HEK293 (cell line): ENCODE measurements at regions not wholly inside any gene's neighbourhood (a gene's known extent, or its start where the extent isn't known, plus 50 kb on each side); places are given as distances from the start of the nearest gene placed in this dataset.

Source experiments
- CTCF ChIA-PET: fragments of 350-600 bp; formaldehyde crosslinking; extraction: SDS; loops from one replicate; lab custom pipeline; 2021; ENCODE audit warnings: antibody characterized with exemption; lab: Yijun Ruan, JAX
- POLR2A ChIA-PET: fragments of 300-600 bp; formaldehyde crosslinking; extraction: SDS; loops from one replicate; lab custom pipeline; 2020; ENCODE audit warnings: antibody characterized with exemption, inconsistent platforms; lab: Yijun Ruan, JAX
- H3K27ac ChIP-seq: fragments of 200-500 bp; sonication (Bioruptor generic); 2 replicates; pipeline ENCODE4 v1.5.1; 2014; ENCODE audit warnings: low read depth, low read length, control low read depth, inconsistent platforms; ENCODE audit errors: extremely low read depth
- H3K36me3 ChIP-seq, 2 experiments: fragments of 200-500 bp in 1 of 2; sonication (Bioruptor generic) in 1 of 2; 1 replicate in 1 of 2; 2 replicates in 1 of 2; pipeline ENCODE4 v1.5.1; 2014 to 2017; ENCODE audit warnings: inconsistent platforms in 2 of 2, low read length in 2 of 2; ENCODE audit not compliant: control insufficient read depth in 2 of 2, insufficient read depth in 1 of 2
- H3K4me1 ChIP-seq: fragments of 200-500 bp; sonication (Bioruptor generic); 2 replicates; pipeline ENCODE4 v1.5.1; 2014; ENCODE audit warnings: mild to moderate bottlenecking, low read length, inconsistent platforms; ENCODE audit not compliant: control insufficient read depth, insufficient read depth
- H3K4me3 ChIP-seq: 2 replicates; pipeline ENCODE4 v1.5.1; 2011; ENCODE audit warnings: low read depth, mild to moderate bottlenecking, control low read depth, low read length, moderate library complexity
- H3K9me3 ChIP-seq: fragments of 200-500 bp; sonication (Bioruptor generic); 2 replicates; pipeline ENCODE4 v1.5.1; 2014; ENCODE audit warnings: low read depth, low read length, inconsistent platforms; ENCODE audit not compliant: control insufficient read depth, insufficient read depth
- EGR2 ChIP-seq: fragments of 450-650 bp; formaldehyde crosslinking; IDR thresholded peaks from 2 replicates; pipeline ENCODE4 v1.5.1; 2016; ENCODE audit warnings: low read depth, missing biosample characterization, missing genetic modification characterization
- FEZF1 ChIP-seq: fragments of 450-650 bp; formaldehyde crosslinking; IDR thresholded peaks from 2 replicates; pipeline ENCODE4 v1.5.1; 2016; ENCODE audit warnings: missing biosample characterization, missing genetic modification characterization
- IKZF3 ChIP-seq: fragments of 450-650 bp; IDR thresholded peaks from 2 replicates; pipeline ENCODE4 v1.5.0; 2018; ENCODE audit warnings: missing biosample characterization, mild to moderate bottlenecking, missing genetic modification characterization, moderate library complexity
- KLF7 ChIP-seq: fragments of 450-650 bp; formaldehyde crosslinking; IDR thresholded peaks from 2 replicates; pipeline ENCODE4 v1.5.1; 2016; ENCODE audit warnings: missing biosample characterization, missing genetic modification characterization, borderline replicate concordance
- PRDM1 ChIP-seq: fragments of 450-650 bp; formaldehyde crosslinking; IDR thresholded peaks from 2 replicates; pipeline ENCODE4; 2016; ENCODE audit warnings: missing biosample characterization, missing genetic modification characterization
- SCRT2 ChIP-seq: fragments of 450-650 bp; formaldehyde crosslinking; IDR thresholded peaks from 2 replicates; pipeline ENCODE4 v1.5.1; 2016; ENCODE audit warnings: missing biosample characterization, missing genetic modification characterization
- SETDB1 ChIP-seq: IDR thresholded peaks from one replicate; pipeline ENCODE4 v1.6.1; 2017; ENCODE audit warnings: mild to moderate bottlenecking, low read length, moderate library complexity, mixed read lengths; ENCODE audit not compliant: insufficient read length
- ZBTB20 ChIP-seq: fragments of 450-650 bp; formaldehyde crosslinking; IDR thresholded peaks from 2 replicates; pipeline ENCODE4 v1.5.1; 2016; ENCODE audit warnings: missing biosample characterization, missing genetic modification characterization
- ZEB2 ChIP-seq: fragments of 450-650 bp; formaldehyde crosslinking; IDR thresholded peaks from 2 replicates; pipeline ENCODE4 v1.5.1; 2016; ENCODE audit warnings: missing biosample characterization, missing genetic modification characterization
- ZFP41 ChIP-seq: fragments of 450-650 bp; formaldehyde crosslinking; IDR thresholded peaks from 2 replicates; pipeline ENCODE4 v1.5.1; 2016; ENCODE audit warnings: missing biosample characterization, missing genetic modification characterization, borderline replicate concordance
- ZIC2 ChIP-seq: fragments of 450-650 bp; formaldehyde crosslinking; IDR thresholded peaks from 2 replicates; pipeline ENCODE4 v1.5.1; 2016; ENCODE audit warnings: missing biosample characterization, missing genetic modification characterization
- ZNF10 ChIP-seq: fragments of 450-650 bp; formaldehyde crosslinking; IDR thresholded peaks from 2 replicates; pipeline ENCODE4 v1.5.1; 2017; ENCODE audit warnings: missing biosample characterization, missing genetic modification characterization
- ZNF16 ChIP-seq: fragments of 450-650 bp; formaldehyde crosslinking; IDR thresholded peaks from 2 replicates; pipeline ENCODE4 v1.5.1; 2016; ENCODE audit warnings: low read depth, missing biosample characterization, missing genetic modification characterization
- ZNF266 ChIP-seq: fragments of 450-650 bp; formaldehyde crosslinking; IDR thresholded peaks from 2 replicates; pipeline ENCODE4 v1.5.1; 2016; ENCODE audit warnings: missing biosample characterization, missing genetic modification characterization, low read depth
- ZNF280C ChIP-seq: fragments of 450-650 bp; formaldehyde crosslinking; IDR thresholded peaks from 2 replicates; pipeline ENCODE4 v1.5.1; 2016; ENCODE audit warnings: missing biosample characterization, missing genetic modification characterization
- ZNF324 ChIP-seq: fragments of 450-650 bp; formaldehyde crosslinking; IDR thresholded peaks from 2 replicates; pipeline ENCODE4 v1.5.1; 2016; ENCODE audit warnings: missing biosample characterization, missing genetic modification characterization
- ZNF391 ChIP-seq: fragments of 450-650 bp; formaldehyde crosslinking; IDR thresholded peaks from 2 replicates; pipeline ENCODE4 v1.5.1; 2016; ENCODE audit warnings: low read depth, missing biosample characterization, missing genetic modification characterization, borderline replicate concordance
- ZNF433 ChIP-seq: fragments of 450-650 bp; formaldehyde crosslinking; IDR thresholded peaks from 2 replicates; pipeline ENCODE4 v1.5.1; 2016; ENCODE audit warnings: missing biosample characterization, missing genetic modification characterization, low read depth
- ZNF529 ChIP-seq: fragments of 450-650 bp; formaldehyde crosslinking; IDR thresholded peaks from 2 replicates; pipeline ENCODE4 v1.5.1; 2017; ENCODE audit warnings: missing genetic modification characterization, missing biosample characterization; ENCODE audit not compliant: insufficient replicate concordance
- ZNF596 ChIP-seq: fragments of 450-650 bp; IDR thresholded peaks from 2 replicates; pipeline ENCODE4 v1.5.0; 2018; ENCODE audit warnings: missing biosample characterization, mild to moderate bottlenecking, missing genetic modification characterization, moderate library complexity
- TF ChIP-seq, protein P1 (sequence below): fragments of 450-650 bp; formaldehyde crosslinking; IDR thresholded peaks from 2 replicates; pipeline ENCODE4 v1.5.1; 2016; ENCODE audit warnings: missing biosample characterization, missing genetic modification characterization

DNA sequence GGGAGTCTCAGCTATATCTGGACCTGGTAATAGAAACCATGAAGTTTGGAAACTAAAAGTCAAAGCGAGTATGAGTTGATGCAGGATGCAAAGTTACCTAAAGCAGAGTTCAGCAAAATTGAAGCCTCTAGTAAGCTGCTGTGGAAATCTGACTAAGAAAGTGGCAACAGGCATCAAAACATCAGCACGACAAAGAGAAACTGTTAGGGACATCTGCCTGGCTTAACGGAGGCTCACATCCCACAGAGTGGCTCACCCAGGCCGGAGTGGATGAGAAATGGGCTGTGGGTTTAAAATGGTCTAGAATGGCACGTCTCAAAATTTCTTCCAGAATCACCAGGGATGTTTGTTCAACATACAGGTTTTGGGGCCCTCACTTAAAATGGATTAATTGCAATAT is 164.1 kb upstream of the NPY start:
- H3K27ac ChIP-seq = no peak overlapping the region
- no peaks in the 10 kb centered on the region for H3K4me1 ChIP-seq
- H3K4me3 ChIP-seq = no peak overlapping the region
- POLR2A ChIA-PET = interaction anchor here (0.6 kb wide), 1 partner anchor 1341 kb away, joined by 3 read pairs; no protein-coding TSS in a partner anchor
- peak; percentile 64 for TF ChIP-seq ZBTB20 (tag by site-specific recombination)
- TF ChIP-seq ZNF596 (tag by site-specific recombination) = no peak
- H3K36me3 ChIP-seq = no peaks in the 10 kb centered on the region
- no peaks in the 10 kb centered on the region for H3K9me3 ChIP-seq
- CTCF ChIA-PET = no interaction called here

DNA sequence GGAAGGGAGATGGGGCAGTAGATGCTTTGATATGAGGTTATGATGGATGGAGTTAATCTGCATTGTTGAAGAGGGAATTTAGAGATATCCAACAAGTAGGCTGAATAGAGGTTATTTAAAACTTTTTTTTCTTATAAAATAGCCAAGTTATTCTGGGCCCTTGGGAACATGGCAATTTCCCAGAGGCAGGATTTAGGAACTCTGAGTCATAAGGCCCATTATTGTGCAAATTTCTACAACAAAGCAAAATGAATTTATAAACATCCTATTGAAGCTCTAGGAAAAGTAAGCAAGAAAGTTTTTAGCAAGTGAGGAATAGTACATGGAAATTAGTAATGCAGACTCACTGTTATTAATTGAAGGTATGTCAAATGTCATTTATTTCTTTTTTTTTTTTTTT is 160.9 kb upstream of the NPY start:
- no peaks in the 10 kb centered on the region for H3K36me3 ChIP-seq
- ChIA-PET POLR2A (interaction anchor here (0.5 kb wide), 1 partner anchor 225 kb away, joined by 3 read pairs; no protein-coding TSS in a partner anchor), CTCF (no interaction called here)
- TF ChIP-seq ZNF433 = no peak
- TF ChIP-seq, protein P1, sequence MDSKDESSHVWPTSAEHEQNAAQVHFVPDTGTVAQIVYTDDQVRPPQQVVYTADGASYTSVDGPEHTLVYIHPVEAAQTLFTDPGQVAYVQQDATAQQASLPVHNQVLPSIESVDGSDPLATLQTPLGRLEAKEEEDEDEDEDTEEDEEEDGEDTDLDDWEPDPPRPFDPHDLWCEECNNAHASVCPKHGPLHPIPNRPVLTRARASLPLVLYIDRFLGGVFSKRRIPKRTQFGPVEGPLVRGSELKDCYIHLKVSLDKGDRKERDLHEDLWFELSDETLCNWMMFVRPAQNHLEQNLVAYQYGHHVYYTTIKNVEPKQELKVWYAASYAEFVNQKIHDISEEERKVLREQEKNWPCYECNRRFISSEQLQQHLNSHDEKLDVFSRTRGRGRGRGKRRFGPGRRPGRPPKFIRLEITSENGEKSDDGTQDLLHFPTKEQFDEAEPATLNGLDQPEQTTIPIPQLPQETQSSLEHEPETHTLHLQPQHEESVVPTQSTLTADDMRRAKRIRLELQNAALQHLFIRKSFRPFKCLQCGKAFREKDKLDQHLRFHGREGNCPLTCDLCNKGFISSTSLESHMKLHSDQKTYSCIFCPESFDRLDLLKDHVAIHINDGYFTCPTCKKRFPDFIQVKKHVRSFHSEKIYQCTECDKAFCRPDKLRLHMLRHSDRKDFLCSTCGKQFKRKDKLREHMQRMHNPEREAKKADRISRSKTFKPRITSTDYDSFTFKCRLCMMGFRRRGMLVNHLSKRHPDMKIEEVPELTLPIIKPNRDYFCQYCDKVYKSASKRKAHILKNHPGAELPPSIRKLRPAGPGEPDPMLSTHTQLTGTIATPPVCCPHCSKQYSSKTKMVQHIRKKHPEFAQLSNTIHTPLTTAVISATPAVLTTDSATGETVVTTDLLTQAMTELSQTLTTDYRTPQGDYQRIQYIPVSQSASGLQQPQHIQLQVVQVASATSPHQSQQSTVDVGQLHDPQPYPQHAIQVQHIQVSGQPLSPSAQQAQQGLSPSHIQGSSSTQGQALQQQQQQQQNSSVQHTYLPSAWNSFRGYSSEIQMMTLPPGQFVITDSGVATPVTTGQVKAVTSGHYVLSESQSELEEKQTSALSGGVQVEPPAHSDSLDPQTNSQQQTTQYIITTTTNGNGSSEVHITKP (tag by site-specific recombination) = no peak
- no peak for TF ChIP-seq ZIC2 (tag by site-specific recombination)
- TF ChIP-seq IKZF3 = no peak
- TF ChIP-seq ZNF266 (tag by site-specific recombination) = no peak
- TF ChIP-seq SCRT2 (tag by site-specific recombination) = no peak
- no peak for TF ChIP-seq KLF7
- TF ChIP-seq FEZF1 (tag by site-specific recombination) = no peak
- TF ChIP-seq ZNF10 = no peak
- no peak for TF ChIP-seq ZNF529 (tag by site-specific recombination)
- TF ChIP-seq ZNF391 (tag by site-specific recombination) = no peak
- TF ChIP-seq ZNF324 (tag by site-specific recombination) = no peak
- no peaks in the 10 kb centered on the region for H3K9me3 ChIP-seq
- H3K27ac ChIP-seq = no peak overlapping the region
- H3K4me1 ChIP-seq = no peaks in the 10 kb centered on the region
- no peak overlapping the region for H3K4me3 ChIP-seq

- Histone ChIP-seq H3K4me3 (no peak overlapping the region), H3K9me3 (no peaks in the 10 kb centered on the region), H3K36me3 (no peaks in the 10 kb centered on the region), H3K27ac (no peak overlapping the region), H3K4me1 (no peaks in the 10 kb centered on the region)
- CTCF ChIA-PET = interaction anchor here (1.2 kb wide), 1 partner anchor 16 kb away, joined by 3 read pairs; no protein-coding TSS in a partner anchor
- POLR2A ChIA-PET = no interaction called here
- no peak for TF ChIP-seq ZFP41 (tag by site-specific recombination)
- TF ChIP-seq, all 188 proteins: peak for 0
Measured at GRCh38 chr7:24125765-24126164, 158.2 kb upstream of the NPY start.

DNA sequence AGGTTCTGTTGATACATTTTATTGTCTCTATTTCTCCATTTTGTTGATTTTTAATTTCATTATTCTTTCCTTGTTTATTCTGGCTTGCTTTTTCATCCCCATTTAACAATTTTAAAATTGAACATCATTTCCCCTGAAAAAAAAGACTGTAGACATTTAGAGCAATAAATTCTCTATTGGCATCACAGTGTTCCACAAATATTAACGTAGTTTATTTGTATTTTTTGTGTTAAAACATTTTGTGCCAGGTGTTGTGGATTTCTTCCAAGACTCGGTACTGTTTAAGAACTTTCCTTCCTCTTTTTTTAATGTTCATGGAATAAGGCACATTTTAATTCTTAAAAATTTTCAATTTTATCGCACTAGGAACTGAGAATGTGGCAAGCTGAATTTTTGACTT is 156.1 kb upstream of the NPY start:
- Histone ChIP-seq H3K36me3 (no peaks in the 10 kb centered on the region), H3K27ac (no peak overlapping the region), H3K9me3 (no peaks in the 10 kb centered on the region), H3K4me3 (no peak overlapping the region), H3K4me1 (no peaks in the 10 kb centered on the region)
- ChIA-PET CTCF (interaction anchor here (0.6 kb wide), 1 partner anchor 189 kb away, joined by 3 read pairs; no protein-coding TSS in a partner anchor), POLR2A (no interaction called here)
- TF ChIP-seq ZNF280C (no peak), SETDB1 (no peak), ZNF16 (tag by site-specific recombination) (no peak), PRDM1 (tag by site-specific recombination) (no peak), ZEB2 (tag by site-specific recombination) (no peak), EGR2 (no peak)
